ENCODE measurements at regions not wholly inside any gene's neighbourhood (a gene's known extent, or its start where the extent isn't known, plus 50 kb on each side); places are given as distances from the start of the nearest gene placed in this dataset.

GRCh38 chr18:61756244-61756643 is 136.6 kb downstream of the RNF152 start:
- no peak for DNase-seq (ENCODE audit: low spot score, unreplicated experiment)
- TF ChIP-seq, protein P1, sequence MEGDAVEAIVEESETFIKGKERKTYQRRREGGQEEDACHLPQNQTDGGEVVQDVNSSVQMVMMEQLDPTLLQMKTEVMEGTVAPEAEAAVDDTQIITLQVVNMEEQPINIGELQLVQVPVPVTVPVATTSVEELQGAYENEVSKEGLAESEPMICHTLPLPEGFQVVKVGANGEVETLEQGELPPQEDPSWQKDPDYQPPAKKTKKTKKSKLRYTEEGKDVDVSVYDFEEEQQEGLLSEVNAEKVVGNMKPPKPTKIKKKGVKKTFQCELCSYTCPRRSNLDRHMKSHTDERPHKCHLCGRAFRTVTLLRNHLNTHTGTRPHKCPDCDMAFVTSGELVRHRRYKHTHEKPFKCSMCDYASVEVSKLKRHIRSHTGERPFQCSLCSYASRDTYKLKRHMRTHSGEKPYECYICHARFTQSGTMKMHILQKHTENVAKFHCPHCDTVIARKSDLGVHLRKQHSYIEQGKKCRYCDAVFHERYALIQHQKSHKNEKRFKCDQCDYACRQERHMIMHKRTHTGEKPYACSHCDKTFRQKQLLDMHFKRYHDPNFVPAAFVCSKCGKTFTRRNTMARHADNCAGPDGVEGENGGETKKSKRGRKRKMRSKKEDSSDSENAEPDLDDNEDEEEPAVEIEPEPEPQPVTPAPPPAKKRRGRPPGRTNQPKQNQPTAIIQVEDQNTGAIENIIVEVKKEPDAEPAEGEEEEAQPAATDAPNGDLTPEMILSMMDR (IDR thresholded peaks at IDR 0.05; ENCODE audit: unreplicated experiment): no peak
- H3K27ac Mint-ChIP-seq: peak overlapping the region; percentile 59
- peaks cover 4% of the 10 kb centered on the region for H3K9me3 Mint-ChIP-seq (ENCODE audit: low read depth)
- H3K27me3 Mint-ChIP-seq: no peaks in the 10 kb centered on the region
- no peaks in the 10 kb centered on the region for H3K36me3 Mint-ChIP-seq (ENCODE audit: insufficient read depth)
- peaks cover 49% of the 10 kb centered on the region for H3K4me1 Mint-ChIP-seq (ENCODE audit: low read depth)
- no peak overlapping the region for H3K4me3 Mint-ChIP-seq (ENCODE audit: low read depth)

DNA sequence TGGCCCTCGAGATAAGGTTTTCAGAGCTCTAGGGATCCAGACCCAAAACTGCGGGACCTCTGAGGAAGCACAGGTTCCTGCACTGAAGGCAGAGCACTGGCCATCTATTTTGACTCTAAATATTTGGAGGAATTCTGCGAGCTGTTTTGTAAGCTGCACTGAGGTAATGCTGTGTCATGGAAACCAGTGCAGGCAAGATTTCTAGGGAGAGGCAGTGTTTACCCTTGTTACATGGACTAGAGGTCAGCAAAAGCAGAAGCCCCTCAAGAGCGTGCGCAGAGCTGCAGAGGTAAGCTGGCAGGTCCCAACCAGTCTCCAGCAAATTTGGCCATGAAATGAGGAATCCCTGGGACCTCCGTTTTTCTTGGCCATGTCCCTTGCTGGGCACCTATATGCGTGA is 137.3 kb downstream of the RNF152 start:
- Mint-ChIP-seq H3K27ac (peak overlapping the region; percentile 59), H3K27me3 (no peaks in the 10 kb centered on the region), H3K36me3 (ENCODE audit: insufficient read depth) (no peaks in the 10 kb centered on the region), H3K4me3 (ENCODE audit: low read depth) (no peak overlapping the region), H3K4me1 (ENCODE audit: low read depth) (peaks cover 55% of the 10 kb centered on the region), H3K9me3 (ENCODE audit: low read depth) (peaks cover 4% of the 10 kb centered on the region)
- DNase-seq (ENCODE audit: low spot score, unreplicated experiment): no peak
- TF ChIP-seq, protein P1 (IDR thresholded peaks at IDR 0.05; ENCODE audit: unreplicated experiment): no peak

DNA sequence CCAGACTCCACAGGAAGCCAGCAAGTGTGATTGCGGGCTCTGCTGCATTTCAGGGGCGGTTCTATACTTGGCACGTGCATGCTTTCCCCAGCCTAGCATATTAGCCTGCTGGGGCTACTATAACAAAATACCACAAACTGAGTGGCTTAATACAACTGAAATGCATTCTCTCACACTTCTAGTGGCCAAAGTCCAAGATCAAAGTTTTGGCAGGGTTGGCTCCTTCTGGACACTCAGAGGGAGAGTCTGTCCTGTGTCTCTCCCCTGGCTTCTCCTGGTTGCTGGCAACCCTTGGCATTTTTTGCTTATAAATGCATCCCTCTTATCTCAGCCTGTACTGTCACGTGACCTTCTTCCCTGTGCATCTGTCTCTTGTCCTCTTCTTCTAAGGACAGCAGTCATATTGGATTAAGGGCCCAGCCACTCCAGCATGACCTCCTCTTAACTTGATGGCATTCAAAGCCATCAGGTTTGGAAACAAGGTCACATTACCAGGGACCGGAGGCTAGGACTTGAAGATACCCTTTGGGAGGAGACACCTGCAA is 138.7 kb downstream of the RNF152 start:
- no peaks in the 10 kb centered on the region for H3K36me3 Mint-ChIP-seq (ENCODE audit: insufficient read depth)
- peaks cover 54% of the 10 kb centered on the region for H3K4me1 Mint-ChIP-seq (ENCODE audit: low read depth)
- H3K9me3 Mint-ChIP-seq (ENCODE audit: low read depth): no peaks in the 10 kb centered on the region
- H3K27ac Mint-ChIP-seq: peak overlapping the region; percentile 21
- TF ChIP-seq, protein P1 (IDR thresholded peaks at IDR 0.05; ENCODE audit: unreplicated experiment): no peak
- no peaks in the 10 kb centered on the region for H3K27me3 Mint-ChIP-seq
- no peak overlapping the region for H3K4me3 Mint-ChIP-seq (ENCODE audit: low read depth)
- DNase-seq (ENCODE audit: low spot score, unreplicated experiment): no peak

- Mint-ChIP-seq H3K27me3 (no peaks in the 10 kb centered on the region), H3K9me3 (ENCODE audit: low read depth) (no peaks in the 10 kb centered on the region), H3K4me1 (ENCODE audit: low read depth) (peaks cover 61% of the 10 kb centered on the region), H3K4me3 (ENCODE audit: low read depth) (no peak overlapping the region), H3K36me3 (ENCODE audit: insufficient read depth) (no peaks in the 10 kb centered on the region), H3K27ac (no peak overlapping the region)
- TF ChIP-seq, protein P1 (IDR thresholded peaks at IDR 0.05; ENCODE audit: unreplicated experiment): no peak
- no peak for DNase-seq (ENCODE audit: low spot score, unreplicated experiment)
Measured at GRCh38 chr18:61753373-61753772, 139.4 kb downstream of the RNF152 start.

GRCh38 chr18:61752973-61753372 is 139.8 kb downstream of the RNF152 start:
- Mint-ChIP-seq H3K9me3 (ENCODE audit: low read depth) (no peaks in the 10 kb centered on the region), H3K4me3 (ENCODE audit: low read depth) (no peak overlapping the region), H3K27ac (no peak overlapping the region), H3K4me1 (ENCODE audit: low read depth) (peaks cover 65% of the 10 kb centered on the region), H3K27me3 (no peaks in the 10 kb centered on the region), H3K36me3 (ENCODE audit: insufficient read depth) (no peaks in the 10 kb centered on the region)
- no peak for DNase-seq (ENCODE audit: low spot score, unreplicated experiment)
- TF ChIP-seq, protein P1 (IDR thresholded peaks at IDR 0.05; ENCODE audit: unreplicated experiment): no peak

Measured in progenitor cell of endocrine pancreas (in vitro differentiated cells).